ENCODE measurements at regions not wholly inside any gene's neighbourhood (a gene's known extent, or its start where the extent isn't known, plus 50 kb on each side); places are given as distances from the start of the nearest gene placed in this dataset.

DNA sequence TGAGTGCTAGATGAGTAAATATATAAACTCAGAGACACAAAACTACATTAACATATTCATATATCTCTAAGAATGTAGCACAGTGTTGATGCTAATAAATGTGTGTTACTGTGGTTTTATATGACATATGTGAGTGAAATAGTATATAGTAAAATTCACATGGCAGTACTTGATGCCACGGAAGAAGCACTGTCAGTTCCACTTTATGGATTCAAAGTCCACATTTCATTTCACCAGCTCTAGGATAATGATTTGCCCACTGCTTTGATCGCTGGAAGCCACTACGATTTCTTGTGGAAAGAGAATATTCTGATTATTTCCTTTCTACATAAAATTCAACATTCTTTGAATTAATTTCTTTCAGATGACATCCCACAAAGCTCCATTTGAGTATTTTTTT, 181.2 kb downstream of the GBA3 start:
- no peak for DNase-seq (ENCODE audit: low read depth)

DNA sequence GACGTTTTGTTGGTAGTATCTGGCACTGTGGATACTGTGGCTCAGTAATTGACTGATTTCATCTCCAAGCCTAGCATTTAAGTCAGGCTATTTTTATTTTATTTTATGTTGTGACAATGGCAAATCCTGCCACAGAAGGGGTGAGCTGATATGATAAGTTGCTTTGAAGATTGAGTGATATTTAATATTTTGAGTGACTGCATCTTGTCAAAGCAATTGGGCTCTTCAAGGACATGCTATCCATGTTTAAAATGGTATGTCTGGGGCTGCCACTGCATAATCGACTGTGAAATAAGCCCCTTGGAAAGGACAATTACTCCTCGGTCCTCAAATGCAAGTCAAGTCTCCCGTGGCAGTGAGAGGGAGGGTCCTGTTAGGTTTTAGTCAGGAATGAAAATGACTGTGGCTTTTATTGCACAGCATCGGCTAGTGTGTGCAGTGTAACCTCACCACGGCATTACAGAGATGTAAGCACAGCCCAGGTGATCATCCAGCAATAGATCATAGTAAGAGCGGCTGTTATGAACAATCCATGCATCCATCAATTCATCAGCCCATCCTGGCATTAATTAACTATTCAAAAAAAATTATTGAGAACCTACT, 178.2 kb downstream of the GBA3 start:
- no peak for DNase-seq (ENCODE audit: low read depth)

DNA sequence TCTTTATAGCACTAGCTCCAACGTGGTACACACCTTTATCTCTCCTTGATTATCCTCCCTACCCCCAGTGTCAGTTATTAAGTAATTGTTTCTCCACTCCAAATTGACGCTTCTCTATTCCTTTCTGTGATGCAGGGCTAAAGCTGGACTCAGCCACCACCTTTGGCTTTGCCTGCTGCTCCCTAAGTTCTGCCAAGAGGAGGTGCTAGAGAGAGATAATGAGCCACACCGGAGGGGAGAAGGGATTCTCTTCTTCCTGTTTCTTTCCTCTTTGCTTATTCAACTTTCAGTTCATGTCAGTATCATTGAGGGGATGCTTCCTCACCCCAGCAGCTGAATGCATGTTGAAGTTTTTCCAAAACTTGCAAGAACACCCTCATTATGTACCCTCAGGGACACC, 176.5 kb downstream of the GBA3 start:
- no peak for DNase-seq (ENCODE audit: low read depth)
